ENCODE measurements at regions not wholly inside any gene's neighbourhood (a gene's known extent, or its start where the extent isn't known, plus 50 kb on each side); places are given as distances from the start of the nearest gene placed in this dataset.

- TF ChIP-seq CTCF (IDR thresholded peaks at IDR 0.05), result no peak
- TF ChIP-seq POLR2A (IDR thresholded peaks at IDR 0.05), result no peak
These were observed 86.0 kb upstream of the GIMD1 start for GRCh38 chr4:106454581-106454980.
